HG03460 (cell line): ENCODE measurements at regions not wholly inside any gene's neighbourhood (a gene's known extent, or its start where the extent isn't known, plus 50 kb on each side); places are given as distances from the start of the nearest gene placed in this dataset.
A peak's percentile ranks its signal among the peaks of the same experiment; 100 is the strongest.

ENCODE experiments used
- ATAC-seq: cut with Tn5 transposase; IDR thresholded peaks from one replicate; pipeline ENCODE4 v1.9.1; 2021; ENCODE audit not compliant: unreplicated experiment

GRCh38 chr4:123496421-123496820, 99.8 kb downstream of the SPRY1 start:
- ATAC-seq = no peak

DNA sequence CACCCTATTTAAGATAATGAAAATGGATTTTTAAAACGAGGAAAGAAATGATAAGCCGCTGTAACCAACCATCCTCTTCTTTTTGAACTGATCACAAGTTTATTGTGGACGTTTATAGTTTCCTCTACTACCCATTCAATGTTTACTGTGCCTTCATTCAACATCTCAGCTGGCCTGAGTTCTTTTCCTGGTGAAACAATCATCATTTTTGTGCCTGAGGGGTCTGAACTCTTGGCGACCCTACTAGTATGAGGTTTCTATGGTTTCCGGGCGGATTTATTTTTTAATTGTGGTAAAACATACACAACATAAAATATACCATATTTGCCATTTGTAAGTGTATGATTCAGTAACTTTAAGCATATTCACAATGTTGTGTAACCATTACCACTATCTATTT, 100.7 kb downstream of the SPRY1 start:
- no peak for ATAC-seq

DNA sequence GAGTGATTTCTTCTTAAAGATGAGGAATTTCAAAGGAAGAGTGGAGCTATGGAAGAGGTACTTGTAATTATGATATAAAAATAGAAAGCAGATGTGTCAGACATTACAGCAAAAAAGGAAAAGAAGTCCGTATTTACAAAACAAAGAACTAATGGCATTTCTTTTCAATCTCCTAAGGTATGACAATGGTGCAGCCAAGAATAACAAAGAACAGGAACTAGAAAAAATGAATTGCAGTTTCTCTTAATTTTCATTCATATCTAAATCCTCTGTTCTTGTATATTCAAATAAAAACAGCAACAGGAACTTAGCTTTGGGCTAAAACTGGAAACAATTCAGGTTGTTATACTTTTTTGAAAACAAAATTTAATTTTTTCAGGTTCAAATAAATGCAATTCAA, 105.1 kb downstream of the SPRY1 start:
- no peak for ATAC-seq

DNA sequence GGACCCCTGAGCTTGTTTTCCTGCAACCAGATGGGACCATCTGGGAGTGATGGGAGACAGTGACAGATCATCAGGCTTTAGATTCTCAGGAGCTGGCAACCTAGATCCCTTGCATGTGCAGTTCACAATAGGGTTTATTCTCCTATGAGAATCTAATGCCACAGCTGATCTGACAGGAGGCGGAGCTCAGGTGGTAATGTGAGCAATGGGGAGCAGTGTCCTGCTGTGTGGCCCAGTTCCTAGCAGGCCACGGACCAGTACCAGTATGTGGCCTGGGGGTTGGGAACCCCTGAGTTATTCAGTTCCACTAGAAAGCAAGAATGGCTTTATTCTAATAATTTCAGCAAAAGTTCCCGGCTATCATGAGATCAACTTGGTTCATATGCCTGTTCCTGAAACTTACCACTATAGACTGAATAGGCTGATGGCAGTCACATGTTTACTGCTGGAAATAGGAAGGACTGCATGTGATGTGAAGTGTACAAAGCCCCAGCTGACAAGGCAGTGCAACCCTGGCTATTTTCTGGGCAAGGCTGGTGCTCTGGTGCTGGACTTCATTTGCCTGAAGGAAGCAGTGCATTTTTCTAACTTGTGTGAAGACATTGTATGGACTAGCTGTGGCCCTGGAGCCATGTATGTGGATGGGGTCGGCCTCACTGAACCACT, 107.2 kb downstream of the SPRY1 start:
- ATAC-seq = no peak

GRCh38 chr4:123505095-123506010, 108.8 kb downstream of the SPRY1 start:
- ATAC-seq = peak; percentile 60

GRCh38 chr4:123506011-123506695, 109.6 kb downstream of the SPRY1 start:
- ATAC-seq = no peak

- ATAC-seq = no peak
These were observed 110.8 kb downstream of the SPRY1 start for GRCh38 chr4:123507376-123507775.

DNA sequence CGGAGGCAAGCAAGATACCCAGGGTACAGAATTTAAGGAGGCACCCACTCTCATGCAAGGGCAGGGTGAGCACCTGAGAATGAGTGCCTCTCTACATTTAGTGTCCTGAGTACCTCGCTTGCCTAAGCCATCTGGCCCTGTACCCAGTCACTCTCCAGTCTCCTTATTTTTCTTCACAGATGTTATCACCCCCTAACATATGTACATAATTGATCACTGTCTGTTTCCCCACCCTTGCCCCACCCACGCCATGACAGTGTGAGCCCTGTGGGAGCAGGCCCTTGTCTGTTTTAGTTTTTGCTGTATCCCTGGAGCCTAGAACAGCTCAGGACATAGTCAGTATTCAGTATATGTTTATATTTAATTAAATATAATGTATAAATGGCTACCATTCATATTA, 113.6 kb downstream of the SPRY1 start:
- ATAC-seq = no peak

DNA sequence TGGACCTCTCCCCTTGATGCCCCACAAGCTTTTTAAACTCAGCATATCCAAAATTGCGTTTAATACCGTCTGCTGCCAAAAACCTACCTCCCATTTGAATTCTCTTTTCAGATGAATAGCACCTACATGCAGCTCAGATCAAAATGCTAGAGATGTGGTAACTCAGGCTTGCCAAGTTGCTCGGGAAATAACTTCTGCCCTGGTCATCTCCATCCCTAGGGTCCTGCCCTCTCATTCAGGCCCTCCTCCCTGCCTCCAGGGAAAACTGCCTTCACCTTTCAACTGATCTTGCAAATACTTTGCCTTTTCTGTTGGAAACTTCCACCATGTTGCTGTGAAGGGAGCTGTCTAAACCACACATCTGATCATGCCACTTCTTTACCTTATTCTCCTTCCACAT, 114.1 kb downstream of the SPRY1 start:
- ATAC-seq = no peak

- ATAC-seq = no peak
These were observed 120.0 kb downstream of the SPRY1 start for GRCh38 chr4:123516576-123516975.

DNA sequence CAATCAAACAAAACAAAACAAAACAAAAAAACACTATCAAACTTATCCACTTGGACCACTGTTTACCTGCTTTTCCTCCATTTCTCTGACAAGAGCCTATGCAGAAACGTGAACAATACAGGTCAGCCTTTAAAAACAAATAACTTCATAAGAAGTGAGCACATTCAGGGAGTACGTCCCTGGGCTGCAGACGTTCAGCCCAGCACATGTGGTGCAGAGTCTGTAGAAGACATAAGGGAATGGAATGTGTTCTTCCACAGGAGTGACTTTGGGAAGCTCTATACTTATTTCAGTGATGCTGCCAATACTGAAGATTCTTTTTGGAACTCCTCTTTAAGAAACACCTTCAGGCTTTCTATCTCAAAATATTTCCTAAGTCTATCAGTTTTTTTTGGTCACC, 120.6 kb downstream of the SPRY1 start:
- ATAC-seq = no peak

DNA sequence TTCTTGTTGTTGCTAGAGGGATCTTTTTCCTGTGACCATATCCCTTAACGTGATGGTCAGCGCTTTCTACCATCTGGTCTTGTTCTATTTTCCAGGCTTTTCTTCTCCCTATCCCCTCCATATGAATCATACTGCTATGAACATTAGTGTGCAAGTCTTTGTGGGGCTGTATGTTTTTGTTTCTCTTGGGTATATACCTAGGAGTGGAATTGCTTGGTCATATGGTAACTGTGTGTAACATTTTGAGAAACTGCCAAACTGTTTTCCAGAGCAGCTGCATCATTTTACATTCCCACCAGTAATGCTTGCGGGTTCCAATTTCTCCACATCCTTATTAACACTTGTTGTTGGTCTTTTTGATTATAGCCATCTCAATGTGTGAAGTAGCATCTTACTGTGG, 121.4 kb downstream of the SPRY1 start:
- ATAC-seq = no peak

- ATAC-seq = no peak
These were observed 123.7 kb downstream of the SPRY1 start for GRCh38 chr4:123520325-123520724.

GRCh38 chr4:123522081-123522480, 125.5 kb downstream of the SPRY1 start:
- ATAC-seq = no peak

GRCh38 chr4:123522646-123523045, 126.1 kb downstream of the SPRY1 start:
- no peak for ATAC-seq

- ATAC-seq = no peak
These were observed 128.5 kb downstream of the SPRY1 start for GRCh38 chr4:123524958-123525628.

GRCh38 chr4:123526511-123526910, 129.9 kb downstream of the SPRY1 start:
- no peak for ATAC-seq

DNA sequence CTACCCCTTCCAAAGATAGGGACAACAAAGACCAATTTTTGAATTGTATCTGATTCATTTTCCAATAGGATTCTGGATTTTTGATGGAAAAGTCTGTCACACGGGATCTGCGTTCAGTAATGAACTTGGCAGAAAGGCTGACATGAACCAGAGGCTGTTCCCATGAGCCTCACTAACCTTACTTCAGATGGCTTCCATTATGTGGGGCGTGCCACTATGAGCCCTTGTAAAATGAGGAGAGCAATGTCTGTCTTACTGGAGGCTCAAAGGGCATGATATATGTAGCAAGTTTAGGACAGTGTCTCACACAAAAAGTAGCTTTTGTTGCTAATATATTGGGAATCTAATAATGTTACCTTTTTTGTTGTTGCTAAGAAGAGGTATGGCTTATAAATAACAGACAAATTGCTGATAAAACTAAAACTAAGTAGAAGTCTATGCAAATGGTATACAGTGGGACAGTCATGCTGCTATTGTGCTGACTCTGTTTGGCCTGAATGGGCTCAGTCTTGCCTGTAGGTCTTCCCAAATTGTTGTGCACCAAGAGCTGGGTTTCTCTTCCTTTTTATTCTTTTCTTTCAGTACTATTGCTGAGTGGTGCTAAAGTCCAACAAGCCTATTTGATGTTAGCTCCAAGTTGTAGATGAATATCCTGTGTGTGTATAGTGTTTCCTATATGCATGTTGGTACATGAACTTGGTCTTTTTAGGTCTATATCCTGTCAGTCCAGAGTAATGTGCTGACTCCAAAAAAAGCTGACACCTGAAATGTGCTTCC, 132.1 kb downstream of the SPRY1 start:
- ATAC-seq = no peak

DNA sequence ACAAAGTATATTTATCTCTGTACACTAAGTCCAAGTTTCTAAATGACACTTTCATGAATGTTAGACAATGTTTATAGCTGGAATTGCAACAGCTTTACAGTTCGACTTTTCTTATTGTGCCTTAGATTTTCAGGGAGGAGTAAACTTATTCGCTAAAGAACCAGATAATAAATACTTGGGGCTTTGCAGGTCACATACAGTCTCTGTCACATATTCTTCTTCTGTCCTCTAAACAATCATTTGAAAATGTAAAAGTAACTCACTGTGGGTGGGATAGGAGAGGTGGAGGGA, 132.6 kb downstream of the SPRY1 start:
- ATAC-seq = no peak

- no peak for ATAC-seq
These were observed 133.8 kb downstream of the SPRY1 start for GRCh38 chr4:123530357-123530756.
